Neuronal stem cell (in vitro differentiated cells): ENCODE measurements at regions not wholly inside any gene's neighbourhood (a gene's known extent, or its start where the extent isn't known, plus 50 kb on each side); places are given as distances from the start of the nearest gene placed in this dataset.
A peak's percentile ranks its signal among the peaks of the same experiment; 100 is the strongest.

Source experiments
- DNase-seq: peaks from one replicate; pipeline ENCODE4 v3.0.0-alpha.2; 2013; ENCODE audit warnings: low spot score
- H2AFZ ChIP-seq: one replicate; pipeline ENCODE4 v1.6.1; 2013; ENCODE audit warnings: mild to moderate bottlenecking, low read length, inconsistent platforms
- H2AK5ac ChIP-seq: 2 replicates; pipeline ENCODE4 v1.6.1; 2013; ENCODE audit warnings: low read depth, mild to moderate bottlenecking, inconsistent platforms, low read length, moderate library complexity, mixed read lengths
- H2BK120ac ChIP-seq: 2 replicates; pipeline ENCODE4 v1.6.1; 2013; ENCODE audit warnings: low read depth, mild to moderate bottlenecking, inconsistent platforms, low read length, moderate library complexity, mixed read lengths
- H2BK12ac ChIP-seq: one replicate; pipeline ENCODE4 v1.6.1; 2013; ENCODE audit warnings: low read length, inconsistent platforms
- H2BK15ac ChIP-seq: 2 replicates; pipeline ENCODE4 v1.6.1; 2013; ENCODE audit warnings: mild to moderate bottlenecking, low read length, inconsistent platforms, mixed read lengths
- H2BK5ac ChIP-seq: one replicate; pipeline ENCODE4 v1.6.1; 2013; ENCODE audit warnings: inconsistent platforms, mild to moderate bottlenecking, low read length, moderate library complexity
- H3K14ac ChIP-seq: one replicate; pipeline ENCODE4 v1.6.1; 2013; ENCODE audit warnings: low read length, inconsistent platforms
- H3K18ac ChIP-seq: 2 replicates; pipeline ENCODE4 v1.6.1; 2013; ENCODE audit warnings: low read length, inconsistent platforms
- H3K23ac ChIP-seq: 2 replicates; pipeline ENCODE4 v1.6.1; 2013; ENCODE audit warnings: low read depth, mild to moderate bottlenecking, mixed read lengths, low read length, inconsistent platforms; ENCODE audit not compliant: poor library complexity
- H3K27ac ChIP-seq: replicated peaks from 3 replicates; pipeline ENCODE4 v1.5.1; 2013; ENCODE audit warnings: low read length, inconsistent platforms
- H3K27me3 ChIP-seq, 3 experiments: 2 replicates each; pipeline ENCODE4 v1.6.1; 2013; ENCODE audit warnings: low read length in 3 of 3, mild to moderate bottlenecking in 2 of 3, inconsistent platforms in 1 of 3, low read depth in 1 of 3, mixed read lengths in 1 of 3, moderate library complexity in 1 of 3; ENCODE audit not compliant: control insufficient read depth in 3 of 3, insufficient read depth in 3 of 3
- H3K36me3 ChIP-seq, 2 donors: replicated peaks in 1 of 2; 2 replicates each; pipeline ENCODE4 v1.6.1; 2013; ENCODE audit warnings: low read length in 2 of 2; ENCODE audit not compliant: control insufficient read depth in 2 of 2, insufficient read depth in 2 of 2
- H3K4ac ChIP-seq: 2 replicates; pipeline ENCODE4 v1.6.1; 2013; ENCODE audit warnings: inconsistent platforms, mild to moderate bottlenecking, low read length, moderate library complexity
- H3K4me1 ChIP-seq, 2 donors: 1 replicate in 1 of 2; 2 replicates in 1 of 2; pipeline ENCODE4 v1.6.1; 2013; ENCODE audit warnings: low read length in 2 of 2, low read depth in 1 of 2; ENCODE audit not compliant: control insufficient read depth in 2 of 2, insufficient read depth in 1 of 2
- H3K4me2 ChIP-seq: one replicate; pipeline ENCODE4 v1.6.1; 2013; ENCODE audit warnings: mild to moderate bottlenecking, low read length, inconsistent platforms; ENCODE audit not compliant: insufficient read depth, poor library complexity, severe bottlenecking
- H3K4me3 ChIP-seq, 2 donors: 2 replicates each; pipeline ENCODE4 v1.5.1; 2013; ENCODE audit warnings: low read length in 2 of 2, mild to moderate bottlenecking in 2 of 2, inconsistent platforms in 1 of 2, moderate library complexity in 1 of 2
- H3K79me1 ChIP-seq: one replicate; pipeline ENCODE4 v1.6.1; 2013; ENCODE audit warnings: low read depth, mild to moderate bottlenecking, inconsistent platforms, low read length, moderate library complexity
- H3K9ac ChIP-seq: one replicate; pipeline ENCODE4 v1.6.1; 2013; ENCODE audit warnings: mild to moderate bottlenecking, low read depth, low read length, inconsistent platforms; ENCODE audit not compliant: poor library complexity
- H3K9me3 ChIP-seq, 2 donors: replicated peaks in 1 of 2; 2 replicates each; pipeline versions ENCODE3 to v1.6.1; 2013; ENCODE audit warnings: low read length in 2 of 2, mild to moderate bottlenecking in 2 of 2, inconsistent platforms in 1 of 2, low read depth in 1 of 2, mixed read lengths in 1 of 2, moderate library complexity in 1 of 2; ENCODE audit not compliant: control insufficient read depth in 2 of 2, insufficient read depth in 1 of 2
- H4K8ac ChIP-seq: one replicate; pipeline ENCODE4 v1.6.1; 2013; ENCODE audit warnings: low read depth, mild to moderate bottlenecking, inconsistent platforms, low read length, moderate library complexity
- H4K91ac ChIP-seq: one replicate; pipeline ENCODE4 v1.6.1; 2013; ENCODE audit warnings: low read length, low read depth, mild to moderate bottlenecking, inconsistent platforms; ENCODE audit not compliant: poor library complexity
- WGBS, 2 donors: extraction: QIAGEN DNeasy Blood & Tissue Kit; methylation state at CpG; one replicate each; pipeline ENCODE4 v1.1.7; 2013; ENCODE audit warnings: missing lambda C conversion rate in 2 of 2, mixed read lengths in 1 of 2; ENCODE audit not compliant: insufficient read length in 2 of 2, insufficient replicate concordance in 1 of 2; ENCODE audit errors: extremely low coverage in 2 of 2; 5-methylcytosine and 5-hydroxymethylcytosine counted together

DNA sequence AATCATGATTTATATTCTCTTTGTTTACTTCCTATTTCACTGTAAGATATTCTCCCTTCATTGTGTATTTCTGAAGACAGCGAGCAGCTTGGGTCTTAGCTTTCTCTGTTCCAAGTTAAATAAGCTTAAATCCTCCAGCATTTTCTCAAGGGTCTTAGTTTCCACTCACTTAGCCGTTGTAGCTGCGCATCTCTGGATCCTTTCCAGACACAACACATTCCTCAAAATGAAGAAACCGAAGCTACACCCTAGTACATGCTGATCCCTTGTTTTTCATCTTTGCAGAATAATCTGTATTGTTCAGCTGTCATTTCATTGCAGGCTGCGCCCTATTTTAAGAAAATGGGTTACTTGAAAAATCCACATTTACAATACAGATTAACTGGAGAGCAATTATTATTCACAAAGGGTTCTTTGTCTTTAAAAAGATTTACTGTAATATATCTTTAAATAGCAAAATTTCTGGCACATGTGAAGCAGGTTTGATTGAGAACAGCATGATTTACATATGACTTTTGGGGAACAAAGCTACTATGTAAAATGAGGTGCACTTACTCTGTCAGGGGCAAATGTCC is 375.8 kb downstream of the QKI start:
- no peaks in the 10 kb centered on the region for H3K27me3 ChIP-seq
- no peak overlapping the region for H3K18ac ChIP-seq
- no peak overlapping the region for H2AK5ac ChIP-seq
- no CpG with 5 or more reads among the region's 5 CpGs for WGBS, 2 donors
- H3K14ac ChIP-seq = no peak overlapping the region
- no peak overlapping the region for H3K9ac ChIP-seq
- no peak for DNase-seq
- H3K23ac ChIP-seq = no peak overlapping the region
- no peak overlapping the region for H2BK12ac ChIP-seq
- H3K9me3 ChIP-seq = no peaks in the 10 kb centered on the region
- no peak overlapping the region for H4K91ac ChIP-seq
- H3K27ac ChIP-seq = no peak overlapping the region
- no peak overlapping the region for H2BK5ac ChIP-seq
- H3K4me2 ChIP-seq = no peak overlapping the region
- no peaks in the 10 kb centered on the region for H3K36me3 ChIP-seq
- H3K4ac ChIP-seq = no peak overlapping the region
- H3K4me3 ChIP-seq = no peak overlapping the region
- H2BK120ac ChIP-seq = no peak overlapping the region
- no peak overlapping the region for H2BK15ac ChIP-seq
- H2AFZ ChIP-seq = peak overlapping the region; percentile 43
- H3K79me1 ChIP-seq = no peaks in the 10 kb centered on the region
- H3K4me1 ChIP-seq = peaks cover 0 to 2% of the 10 kb centered on the region in 2 donors
- H4K8ac ChIP-seq = no peak overlapping the region

DNA sequence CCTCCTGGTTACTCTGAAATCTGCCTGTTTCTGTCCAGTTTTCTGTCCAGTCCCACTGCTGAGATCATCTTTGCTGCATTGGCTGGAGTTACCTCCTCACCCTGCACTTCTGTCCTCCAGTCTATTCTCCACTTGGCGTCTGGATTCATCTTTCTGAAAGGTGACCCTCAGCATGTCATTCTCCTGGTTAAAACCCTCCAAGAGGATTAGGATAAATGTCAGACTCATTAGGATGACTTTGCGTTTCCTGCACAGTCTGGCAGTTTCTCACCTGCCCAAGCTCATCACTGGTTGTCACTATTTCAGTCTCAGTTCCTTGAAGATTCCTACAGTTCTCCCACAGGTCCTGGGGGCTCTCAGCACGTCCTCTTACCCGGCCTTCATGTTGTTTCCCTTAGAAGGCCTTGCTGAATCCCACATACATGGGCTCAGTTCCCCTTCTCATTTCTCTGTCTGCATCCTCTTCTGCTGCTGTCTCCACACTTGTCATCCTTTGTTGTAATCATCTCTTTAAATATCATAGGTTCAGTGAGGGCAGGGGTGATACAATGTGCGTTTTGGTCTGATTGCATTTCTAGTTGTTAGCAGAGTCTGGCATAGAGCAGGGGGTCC is 374.8 kb downstream of the QKI start:
- Histone ChIP-seq H3K4ac (no peak overlapping the region), H3K79me1 (no peaks in the 10 kb centered on the region), H2BK15ac (no peak overlapping the region), H4K8ac (no peak overlapping the region), H3K4me2 (no peak overlapping the region), H3K27me3 (no peaks in the 10 kb centered on the region), H3K18ac (no peak overlapping the region), H2AK5ac (no peak overlapping the region), H3K9ac (no peak overlapping the region), H3K27ac (no peak overlapping the region), H2BK12ac (no peak overlapping the region), H3K4me3 (no peak overlapping the region), H3K9me3 (no peaks in the 10 kb centered on the region), H3K4me1 (peaks cover 0 to 2% of the 10 kb centered on the region in 2 donors), H2BK120ac (no peak overlapping the region), H3K36me3 (no peaks in the 10 kb centered on the region), H2AFZ (peak overlapping the region; percentile 28), H4K91ac (no peak overlapping the region), H2BK5ac (no peak overlapping the region), H3K14ac (no peak overlapping the region), H3K23ac (no peak overlapping the region)
- no peak for DNase-seq
- no CpG with 5 or more reads among the region's 5 CpGs for WGBS, 2 donors

DNA sequence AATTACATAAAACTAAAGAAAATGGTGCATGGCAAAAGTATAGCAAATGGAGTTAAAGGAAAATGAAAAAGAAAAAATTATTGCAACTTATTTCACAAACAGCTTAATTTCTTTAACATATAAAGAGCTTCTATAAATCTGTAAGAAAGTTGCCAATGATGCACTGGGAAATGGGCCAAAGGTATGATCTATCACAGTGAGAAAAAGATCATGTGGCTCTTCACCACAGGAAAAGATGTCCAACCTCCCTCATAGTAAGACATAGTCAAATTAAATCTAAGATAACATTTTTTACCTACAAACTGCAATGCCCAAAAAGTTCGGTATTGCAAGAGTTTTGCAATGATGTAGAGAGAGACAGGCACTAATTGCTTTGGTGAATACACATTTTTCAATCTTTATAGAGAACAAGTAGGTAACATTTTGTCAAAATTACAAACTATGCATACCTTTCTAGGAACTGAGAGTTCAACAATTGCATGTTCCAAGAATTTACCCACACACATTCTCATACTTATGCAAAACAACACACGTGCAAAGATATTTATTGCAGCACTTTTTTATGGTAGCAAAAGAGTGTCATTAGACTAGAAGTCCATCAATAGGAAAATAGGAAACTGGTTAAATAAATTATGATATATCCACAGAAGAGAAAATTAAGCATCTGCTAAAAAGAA is 372.6 kb downstream of the QKI start:
- no CpG with 5 or more reads among the region's 2 CpGs for WGBS, 2 donors
- Histone ChIP-seq H3K9me3 (peaks cover 0 to 2% of the 10 kb centered on the region in 2 donors), H3K79me1 (no peaks in the 10 kb centered on the region), H4K91ac (no peak overlapping the region), H3K9ac (no peak overlapping the region), H3K23ac (no peak overlapping the region), H3K14ac (no peak overlapping the region), H2BK15ac (no peak overlapping the region), H2BK120ac (no peak overlapping the region), H3K4me1 (peaks cover 0 to 7% of the 10 kb centered on the region in 2 donors), H2BK5ac (no peak overlapping the region), H3K36me3 (no peaks in the 10 kb centered on the region), H3K4me2 (no peak overlapping the region), H2AK5ac (no peak overlapping the region), H4K8ac (no peak overlapping the region), H2AFZ (no peak overlapping the region), H3K4ac (no peak overlapping the region), H3K4me3 (no peak overlapping the region), H3K18ac (no peak overlapping the region), H3K27ac (no peak overlapping the region), H2BK12ac (no peak overlapping the region), H3K27me3 (no peaks in the 10 kb centered on the region)
- no peak for DNase-seq

DNA sequence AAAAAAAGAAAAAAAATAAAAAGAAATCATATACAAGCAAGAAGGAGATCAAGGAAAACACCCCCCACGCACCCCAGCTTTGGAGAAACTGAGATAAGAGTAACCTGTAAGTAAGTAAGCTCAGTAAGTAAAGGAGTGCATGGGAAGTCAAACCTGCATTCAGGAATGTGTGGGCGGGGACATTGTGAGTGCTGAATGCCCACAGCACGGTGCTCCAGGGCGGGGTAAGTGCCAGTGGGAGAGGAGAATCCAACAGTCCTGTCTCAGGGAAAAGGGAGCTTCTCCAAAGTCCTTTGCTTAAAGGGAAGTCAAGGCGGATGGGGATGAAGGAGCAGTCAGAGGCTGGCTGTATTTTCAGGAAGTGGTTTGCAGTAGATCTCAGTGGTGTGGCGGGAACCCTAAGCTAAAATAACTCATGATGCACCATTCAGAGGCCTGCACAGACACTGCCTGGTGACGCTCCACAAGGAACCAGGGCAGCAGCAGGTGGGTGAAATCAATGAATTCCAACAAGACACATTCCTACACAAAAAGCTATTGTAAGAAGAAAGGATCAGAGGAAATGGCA is 368.0 kb downstream of the QKI start:
- Histone ChIP-seq H2BK15ac (peak overlapping the region; percentile 30), H3K79me1 (no peaks in the 10 kb centered on the region), H3K4me3 (no peak overlapping the region), H2BK12ac (no peak overlapping the region), H3K18ac (peak overlapping the region; percentile 87), H2AFZ (peak overlapping the region; percentile 4), H3K4ac (no peak overlapping the region), H3K27ac (no peak overlapping the region), H3K4me1 (peaks cover 5% of the 10 kb centered on the region in 2 donors), H2BK5ac (no peak overlapping the region), H3K36me3 (no peaks in the 10 kb centered on the region), H3K14ac (no peak overlapping the region), H4K91ac (no peak overlapping the region), H3K27me3 (no peaks in the 10 kb centered on the region), H3K9me3 (peaks cover 0 to 2% of the 10 kb centered on the region in 2 donors), H3K4me2 (no peak overlapping the region), H2AK5ac (peak overlapping the region; percentile 74), H3K9ac (no peak overlapping the region), H2BK120ac (no peak overlapping the region), H4K8ac (no peak overlapping the region), H3K23ac (no peak overlapping the region)
- no peak for DNase-seq
- WGBS, 2 donors = no CpG with 5 or more reads among the region's 7 CpGs
